ENCODE measurements at regions not wholly inside any gene's neighbourhood (a gene's known extent, or its start where the extent isn't known, plus 50 kb on each side); places are given as distances from the start of the nearest gene placed in this dataset.

GRCh38 chrX:1072637-1073377 is 139.6 kb downstream of the CRLF2 start:
- DNase-seq (no peak), ATAC-seq (ENCODE audit: low FRiP score in 2 of 2) (no peak)
- Histone ChIP-seq H3K27me3 (no peaks in the 10 kb centered on the region), H3K36me3 (no peaks in the 10 kb centered on the region), H3K4me3 (no peak overlapping the region), H3K27ac (no peak overlapping the region), H3K9me3 (no peaks in the 10 kb centered on the region), H3K4me1 (no peaks in the 10 kb centered on the region)
- 87 to 90% methylated on average over 24 of the region's 24 CpGs for WGBS, 2 donors
- TF ChIP-seq POLR2A (IDR thresholded peaks at IDR 0.05) (no peak), EP300 (IDR thresholded peaks at IDR 0.05) (no peak), POLR2AphosphoS5 (IDR thresholded peaks at IDR 0.05) (no peak)
- TF ChIP-seq, protein P1, sequence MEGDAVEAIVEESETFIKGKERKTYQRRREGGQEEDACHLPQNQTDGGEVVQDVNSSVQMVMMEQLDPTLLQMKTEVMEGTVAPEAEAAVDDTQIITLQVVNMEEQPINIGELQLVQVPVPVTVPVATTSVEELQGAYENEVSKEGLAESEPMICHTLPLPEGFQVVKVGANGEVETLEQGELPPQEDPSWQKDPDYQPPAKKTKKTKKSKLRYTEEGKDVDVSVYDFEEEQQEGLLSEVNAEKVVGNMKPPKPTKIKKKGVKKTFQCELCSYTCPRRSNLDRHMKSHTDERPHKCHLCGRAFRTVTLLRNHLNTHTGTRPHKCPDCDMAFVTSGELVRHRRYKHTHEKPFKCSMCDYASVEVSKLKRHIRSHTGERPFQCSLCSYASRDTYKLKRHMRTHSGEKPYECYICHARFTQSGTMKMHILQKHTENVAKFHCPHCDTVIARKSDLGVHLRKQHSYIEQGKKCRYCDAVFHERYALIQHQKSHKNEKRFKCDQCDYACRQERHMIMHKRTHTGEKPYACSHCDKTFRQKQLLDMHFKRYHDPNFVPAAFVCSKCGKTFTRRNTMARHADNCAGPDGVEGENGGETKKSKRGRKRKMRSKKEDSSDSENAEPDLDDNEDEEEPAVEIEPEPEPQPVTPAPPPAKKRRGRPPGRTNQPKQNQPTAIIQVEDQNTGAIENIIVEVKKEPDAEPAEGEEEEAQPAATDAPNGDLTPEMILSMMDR (IDR thresholded peaks at IDR 0.05) = no peak

DNA sequence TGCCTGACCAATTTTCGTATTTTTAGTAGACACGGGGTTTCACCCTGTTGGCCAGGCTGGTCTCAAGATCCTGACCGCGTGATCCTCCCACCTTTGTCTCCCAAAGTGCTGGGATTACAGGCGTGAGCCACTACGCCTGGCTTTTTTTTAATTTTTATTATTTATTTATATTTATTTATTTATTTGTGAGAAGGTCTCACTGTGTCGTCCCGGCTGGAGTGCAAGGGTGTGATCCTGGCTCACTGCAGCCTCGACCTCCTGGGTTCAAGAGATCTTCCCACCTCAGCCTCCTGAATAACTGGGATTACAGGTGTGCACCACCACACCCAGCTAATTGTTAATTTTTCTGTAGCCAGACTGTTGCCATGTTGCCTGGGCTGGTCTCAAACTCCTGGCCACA is 141.1 kb downstream of the CRLF2 start:
- H3K9me3 ChIP-seq = no peaks in the 10 kb centered on the region
- no peak overlapping the region for H3K4me3 ChIP-seq
- no peaks in the 10 kb centered on the region for H3K27me3 ChIP-seq
- no peaks in the 10 kb centered on the region for H3K36me3 ChIP-seq
- no peak overlapping the region for H3K27ac ChIP-seq
- TF ChIP-seq POLR2AphosphoS5 (IDR thresholded peaks at IDR 0.05) (no peak), POLR2A (IDR thresholded peaks at IDR 0.05) (no peak), EP300 (IDR thresholded peaks at IDR 0.05) (no peak)
- TF ChIP-seq, protein P1 (IDR thresholded peaks at IDR 0.05) = no peak
- no peak for DNase-seq
- 91% methylated on average over 9 of the region's 9 CpGs for WGBS, 2 donors
- H3K4me1 ChIP-seq = no peaks in the 10 kb centered on the region
- no peak for ATAC-seq (ENCODE audit: low FRiP score in 2 of 2)

- Histone ChIP-seq H3K27ac (no peak overlapping the region), H3K36me3 (no peaks in the 10 kb centered on the region), H3K4me1 (no peaks in the 10 kb centered on the region), H3K27me3 (no peaks in the 10 kb centered on the region), H3K4me3 (no peak overlapping the region), H3K9me3 (peaks cover 0 to 21% (median 8%) of the 10 kb centered on the region in 4 donors)
- ATAC-seq (ENCODE audit: low FRiP score in 2 of 2) (no peak), DNase-seq (no peak)
- WGBS, 2 donors = 69 to 81% methylated on average over 8 of the region's 8 CpGs
- no peak for TF ChIP-seq POLR2AphosphoS5 (IDR thresholded peaks at IDR 0.05)
- no peak for TF ChIP-seq EP300 (IDR thresholded peaks at IDR 0.05)
- TF ChIP-seq, protein P1 (IDR thresholded peaks at IDR 0.05) = no peak
- no peak for TF ChIP-seq POLR2A (IDR thresholded peaks at IDR 0.05)
Measured at GRCh38 chrX:1062351-1062750, 150.1 kb downstream of the CRLF2 start.

DNA sequence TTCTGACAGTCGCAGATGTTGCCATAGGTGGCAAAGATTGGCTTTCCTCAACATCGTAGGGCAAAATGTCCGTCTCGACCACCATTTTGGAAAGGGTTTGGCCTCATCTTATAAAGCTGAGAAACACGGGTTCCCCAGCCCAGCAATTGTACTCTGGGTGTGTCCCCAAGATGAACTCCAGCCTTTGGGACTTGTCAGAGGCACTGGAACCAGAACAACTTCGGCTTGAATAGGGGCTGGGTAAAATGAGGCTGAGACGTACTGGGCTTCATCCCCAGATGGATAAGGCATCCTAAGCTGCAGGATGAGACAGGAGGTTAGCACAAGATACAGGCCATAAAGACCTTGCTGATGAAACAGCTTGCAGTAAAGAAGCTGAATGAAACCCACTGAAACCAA is 151.9 kb downstream of the CRLF2 start:
- Histone ChIP-seq H3K4me3 (no peak overlapping the region), H3K36me3 (no peaks in the 10 kb centered on the region), H3K27ac (no peak overlapping the region), H3K27me3 (no peaks in the 10 kb centered on the region), H3K4me1 (no peaks in the 10 kb centered on the region), H3K9me3 (peaks cover 0 to 21% (median 8%) of the 10 kb centered on the region in 4 donors)
- DNase-seq = no peak
- TF ChIP-seq, protein P1 (IDR thresholded peaks at IDR 0.05) = no peak
- TF ChIP-seq POLR2AphosphoS5 (IDR thresholded peaks at IDR 0.05) (no peak), POLR2A (IDR thresholded peaks at IDR 0.05) (no peak), EP300 (IDR thresholded peaks at IDR 0.05) (no peak)
- 81 to 90% methylated on average over 7 of the region's 7 CpGs for WGBS, 2 donors
- no peak for ATAC-seq (ENCODE audit: low FRiP score in 2 of 2)

Data from upper lobe of left lung (tissue), 6 donors.